Muscle layer of colon (tissue), 2 donors: ENCODE measurements at regions not wholly inside any gene's neighbourhood (a gene's known extent, or its start where the extent isn't known, plus 50 kb on each side); places are given as distances from the start of the nearest gene placed in this dataset.
A peak's percentile ranks its signal among the peaks of the same experiment; 100 is the strongest.

Source experiments
- H3K27ac ChIP-seq: one replicate; pipeline ENCODE4 v1.7.0; 2013; ENCODE audit warnings: low read depth, mild to moderate bottlenecking, low read length, moderate library complexity
- H3K27me3 ChIP-seq, 2 donors: one replicate each; pipeline ENCODE4 v1.7.0; 2013; ENCODE audit warnings: low read length in 2 of 2, mild to moderate bottlenecking in 2 of 2; ENCODE audit not compliant: insufficient read depth in 2 of 2, control insufficient read depth in 1 of 2
- H3K36me3 ChIP-seq: one replicate; pipeline ENCODE4 v1.7.0; 2013; ENCODE audit warnings: mild to moderate bottlenecking, low read length; ENCODE audit not compliant: insufficient read depth
- H3K4me1 ChIP-seq: one replicate; pipeline ENCODE4 v1.7.0; 2013; ENCODE audit warnings: mild to moderate bottlenecking, low read length; ENCODE audit not compliant: insufficient read depth
- H3K4me3 ChIP-seq, 2 donors: one replicate each; pipeline ENCODE4 v1.7.0; 2013; ENCODE audit warnings: low read length in 2 of 2, low read depth in 1 of 2, mild to moderate bottlenecking in 1 of 2, moderate library complexity in 1 of 2
- H3K9ac ChIP-seq: one replicate; pipeline ENCODE4 v1.7.0; 2013; ENCODE audit warnings: low read length
- H3K9me3 ChIP-seq: one replicate; pipeline ENCODE4 v1.7.0; 2013; ENCODE audit warnings: mild to moderate bottlenecking, low read length
- donor health status: abdominal sarcoma.
- donor health status: Adenocarcinoma of cecum.

- Histone ChIP-seq H3K9me3 (no peaks in the 10 kb centered on the region), H3K4me1 (no peaks in the 10 kb centered on the region), H3K9ac (no peak overlapping the region), H3K27me3 (no peaks in the 10 kb centered on the region), H3K27ac (no peak overlapping the region), H3K36me3 (no peaks in the 10 kb centered on the region), H3K4me3 (no peak overlapping the region)
Observed at GRCh38 chr21:16181018-16181417, 451.2 kb downstream of the USP25 start.

- H3K4me3 ChIP-seq, result no peak overlapping the region
- no peak overlapping the region for H3K9ac ChIP-seq
- no peak overlapping the region for H3K27ac ChIP-seq
Observed at GRCh38 chr21:16185766-16186165, 456.0 kb downstream of the USP25 start.

GRCh38 chr21:16186742-16187141 lies 457.0 kb downstream of the USP25 start:
- Histone ChIP-seq H3K4me1 (peaks cover 6% of the 10 kb centered on the region), H3K4me3 (no peak overlapping the region), H3K9ac (no peak overlapping the region), H3K36me3 (no peaks in the 10 kb centered on the region), H3K27ac (no peak overlapping the region), H3K9me3 (no peaks in the 10 kb centered on the region), H3K27me3 (no peaks in the 10 kb centered on the region)

More at GRCh38 chr21:16185766-16186165, 456.0 kb downstream of the USP25 start:
- Histone ChIP-seq H3K27me3 (no peaks in the 10 kb centered on the region), H3K4me1 (peaks cover 6% of the 10 kb centered on the region), H3K36me3 (no peaks in the 10 kb centered on the region), H3K9me3 (no peaks in the 10 kb centered on the region)

- Histone ChIP-seq H3K27ac (no peak overlapping the region), H3K36me3 (no peaks in the 10 kb centered on the region), H3K4me3 (no peak overlapping the region), H3K9ac (no peak overlapping the region), H3K27me3 (no peaks in the 10 kb centered on the region), H3K9me3 (no peaks in the 10 kb centered on the region), H3K4me1 (peaks cover 6% of the 10 kb centered on the region)
Observed at GRCh38 chr21:16187603-16188301, 458.0 kb downstream of the USP25 start.

GRCh38 chr21:16192902-16193301 lies 463.1 kb downstream of the USP25 start:
- H3K36me3 ChIP-seq, result no peaks in the 10 kb centered on the region
- no peaks in the 10 kb centered on the region for H3K27me3 ChIP-seq
- H3K9me3 ChIP-seq, result no peaks in the 10 kb centered on the region
- no peaks in the 10 kb centered on the region for H3K4me1 ChIP-seq
- H3K9ac ChIP-seq, result no peak overlapping the region
- no peak overlapping the region for H3K4me3 ChIP-seq
- no peak overlapping the region for H3K27ac ChIP-seq

- no peak overlapping the region for H3K9ac ChIP-seq
- no peaks in the 10 kb centered on the region for H3K4me1 ChIP-seq
- H3K27me3 ChIP-seq, result no peaks in the 10 kb centered on the region
- H3K36me3 ChIP-seq, result no peaks in the 10 kb centered on the region
- H3K27ac ChIP-seq, result peak overlapping the region; percentile 35
- H3K9me3 ChIP-seq, result no peaks in the 10 kb centered on the region
- H3K4me3 ChIP-seq, result peak overlapping the region in 1 of 2 donors; percentile 52
Observed at GRCh38 chr21:16193496-16194094, 463.8 kb downstream of the USP25 start.

- Histone ChIP-seq H3K36me3 (no peaks in the 10 kb centered on the region), H3K9ac (peak overlapping the region; percentile 14), H3K4me1 (no peaks in the 10 kb centered on the region), H3K4me3 (peak overlapping the region in 1 of 2 donors; percentile 52), H3K27me3 (no peaks in the 10 kb centered on the region), H3K27ac (peak overlapping the region; percentile 35), H3K9me3 (no peaks in the 10 kb centered on the region)
Observed at GRCh38 chr21:16194095-16194787, 464.5 kb downstream of the USP25 start.

GRCh38 chr21:16194788-16195537 lies 465.2 kb downstream of the USP25 start:
- no peaks in the 10 kb centered on the region for H3K9me3 ChIP-seq
- H3K4me3 ChIP-seq, result peak overlapping the region; percentile 29 to 52
- H3K27ac ChIP-seq, result peak overlapping the region; percentile 54
- H3K9ac ChIP-seq, result peak overlapping the region; percentile 23
- no peaks in the 10 kb centered on the region for H3K4me1 ChIP-seq
- H3K27me3 ChIP-seq, result no peaks in the 10 kb centered on the region
- H3K36me3 ChIP-seq, result no peaks in the 10 kb centered on the region

GRCh38 chr21:16195538-16195910 lies 465.7 kb downstream of the USP25 start:
- Histone ChIP-seq H3K4me3 (peak overlapping the region in 1 of 2 donors; percentile 52), H3K27me3 (no peaks in the 10 kb centered on the region), H3K4me1 (no peaks in the 10 kb centered on the region), H3K9me3 (no peaks in the 10 kb centered on the region), H3K27ac (peak overlapping the region; percentile 54), H3K9ac (peak overlapping the region; percentile 23), H3K36me3 (no peaks in the 10 kb centered on the region)

GRCh38 chr21:16196001-16196400 lies 466.2 kb downstream of the USP25 start:
- H3K4me3 ChIP-seq, result peak overlapping the region in 1 of 2 donors; percentile 19
- H3K36me3 ChIP-seq, result no peaks in the 10 kb centered on the region
- H3K9ac ChIP-seq, result no peak overlapping the region
- no peaks in the 10 kb centered on the region for H3K27me3 ChIP-seq
- peak overlapping the region; percentile 54 for H3K27ac ChIP-seq
- no peaks in the 10 kb centered on the region for H3K4me1 ChIP-seq
- no peaks in the 10 kb centered on the region for H3K9me3 ChIP-seq

GRCh38 chr21:16198546-16198945 lies 468.8 kb downstream of the USP25 start:
- Histone ChIP-seq H3K4me3 (no peak overlapping the region), H3K27ac (no peak overlapping the region), H3K27me3 (no peaks in the 10 kb centered on the region), H3K4me1 (no peaks in the 10 kb centered on the region), H3K9me3 (no peaks in the 10 kb centered on the region), H3K36me3 (no peaks in the 10 kb centered on the region), H3K9ac (no peak overlapping the region)
